ENCODE measurements at regions not wholly inside any gene's neighbourhood (a gene's known extent, or its start where the extent isn't known, plus 50 kb on each side); places are given as distances from the start of the nearest gene placed in this dataset.

GRCh38 chr2:3970791-3971651 is 267.6 kb downstream of the DCDC2C start:
- ATAC-seq (ENCODE audit: insufficient read depth, low read depth) = no peak
- no peak overlapping the region for H2AFZ ChIP-seq (ENCODE audit: low read depth, low read length)
- no peaks in the 10 kb centered on the region for H3K9me3 ChIP-seq (ENCODE audit: insufficient read depth, low read length, severe bottlenecking)
- no peaks in the 10 kb centered on the region for H3K4me1 ChIP-seq (ENCODE audit: insufficient read depth, low read length)
- no peaks in the 10 kb centered on the region for H3K36me3 ChIP-seq (ENCODE audit: insufficient read depth, low read length)
- H3K27me3 ChIP-seq (ENCODE audit: insufficient read depth, low read length, poor library complexity) = no peaks in the 10 kb centered on the region
- no peak overlapping the region for H3K9ac ChIP-seq (ENCODE audit: low read depth, low read length)
- no peak for DNase-seq
- no peak overlapping the region for H3K4me2 ChIP-seq (ENCODE audit: insufficient read depth, low read length)
- H3K4me3 ChIP-seq (ENCODE audit: low read depth in 1 of 2, low read length in 2 of 2) = no peak overlapping the region
- H3K79me2 ChIP-seq (ENCODE audit: insufficient read depth, low read length) = no peaks in the 10 kb centered on the region
- H3K27ac ChIP-seq (ENCODE audit: low read length) = no peak overlapping the region
- no peak for TF ChIP-seq CTCF (IDR thresholded peaks at IDR 0.05; ENCODE audit: borderline replicate concordance, extremely low read depth, low read length, poor library complexity, severe bottlenecking)
- no peak for TF ChIP-seq EZH2 (IDR thresholded peaks at IDR 0.05; ENCODE audit: borderline replicate concordance, low read depth, low read length, severe bottlenecking)
- no peaks in the 10 kb centered on the region for H4K20me1 ChIP-seq (ENCODE audit: insufficient read depth, low read length)

DNA sequence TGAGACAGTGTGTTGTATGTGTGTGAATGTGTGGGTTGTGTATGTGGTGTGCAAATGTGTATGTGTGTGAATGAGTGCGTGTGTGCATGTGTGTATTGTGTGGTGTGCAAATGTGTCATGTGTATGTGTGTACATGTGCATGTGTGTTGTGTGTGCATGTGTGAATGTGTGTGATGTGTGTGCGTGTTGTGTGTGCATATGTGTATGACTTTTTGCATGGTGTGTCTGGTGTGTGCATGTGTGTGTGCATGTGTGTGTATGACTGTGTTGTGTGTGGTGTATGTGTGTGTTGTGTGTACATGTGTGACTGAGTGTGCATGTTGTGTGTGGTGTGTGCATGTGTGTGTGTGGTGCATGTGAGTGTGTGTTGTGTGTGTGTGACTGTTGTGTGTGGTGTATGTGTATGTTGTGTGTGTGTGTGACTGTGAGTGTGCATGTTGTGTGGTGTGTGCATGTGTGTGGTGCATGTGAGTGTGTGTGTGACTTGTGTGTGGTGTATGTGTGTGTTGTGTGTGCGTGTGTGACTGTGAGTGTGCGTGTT is 268.3 kb downstream of the DCDC2C start:
- Histone ChIP-seq H3K79me2 (ENCODE audit: insufficient read depth, low read length) (no peaks in the 10 kb centered on the region), H2AFZ (ENCODE audit: low read depth, low read length) (no peak overlapping the region), H3K9ac (ENCODE audit: low read depth, low read length) (no peak overlapping the region), H3K27me3 (ENCODE audit: insufficient read depth, low read length, poor library complexity) (no peaks in the 10 kb centered on the region), H3K4me3 (ENCODE audit: low read depth in 1 of 2, low read length in 2 of 2) (no peak overlapping the region), H3K9me3 (ENCODE audit: insufficient read depth, low read length, severe bottlenecking) (no peaks in the 10 kb centered on the region), H3K4me2 (ENCODE audit: insufficient read depth, low read length) (no peak overlapping the region), H4K20me1 (ENCODE audit: insufficient read depth, low read length) (no peaks in the 10 kb centered on the region), H3K27ac (ENCODE audit: low read length) (no peak overlapping the region), H3K36me3 (ENCODE audit: insufficient read depth, low read length) (no peaks in the 10 kb centered on the region), H3K4me1 (ENCODE audit: insufficient read depth, low read length) (no peaks in the 10 kb centered on the region)
- TF ChIP-seq EZH2 (IDR thresholded peaks at IDR 0.05; ENCODE audit: borderline replicate concordance, low read depth, low read length, severe bottlenecking) (no peak), CTCF (IDR thresholded peaks at IDR 0.05; ENCODE audit: borderline replicate concordance, extremely low read depth, low read length, poor library complexity, severe bottlenecking) (no peak)
- DNase-seq (no peak), ATAC-seq (ENCODE audit: insufficient read depth, low read depth) (no peak)

GRCh38 chr2:3972377-3972776 is 269.0 kb downstream of the DCDC2C start:
- no peak for TF ChIP-seq CTCF (IDR thresholded peaks at IDR 0.05; ENCODE audit: borderline replicate concordance, extremely low read depth, low read length, poor library complexity, severe bottlenecking)
- Histone ChIP-seq H3K27ac (ENCODE audit: low read length) (no peak overlapping the region), H3K4me1 (ENCODE audit: insufficient read depth, low read length) (no peaks in the 10 kb centered on the region), H3K9ac (ENCODE audit: low read depth, low read length) (no peak overlapping the region), H3K4me2 (ENCODE audit: insufficient read depth, low read length) (no peak overlapping the region), H4K20me1 (ENCODE audit: insufficient read depth, low read length) (no peaks in the 10 kb centered on the region), H3K27me3 (ENCODE audit: insufficient read depth, low read length, poor library complexity) (no peaks in the 10 kb centered on the region), H3K9me3 (ENCODE audit: insufficient read depth, low read length, severe bottlenecking) (no peaks in the 10 kb centered on the region), H2AFZ (ENCODE audit: low read depth, low read length) (no peak overlapping the region), H3K79me2 (ENCODE audit: insufficient read depth, low read length) (no peaks in the 10 kb centered on the region), H3K4me3 (ENCODE audit: low read depth in 1 of 2, low read length in 2 of 2) (no peak overlapping the region), H3K36me3 (ENCODE audit: insufficient read depth, low read length) (no peaks in the 10 kb centered on the region)
- DNase-seq = no peak
- ATAC-seq (ENCODE audit: insufficient read depth, low read depth) = peak; percentile 29; the same call in 1 of the 3 replicates

Measured in DND-41 (cell line).